ENCODE measurements at regions not wholly inside any gene's neighbourhood (a gene's known extent, or its start where the extent isn't known, plus 50 kb on each side); places are given as distances from the start of the nearest gene placed in this dataset.

DNA sequence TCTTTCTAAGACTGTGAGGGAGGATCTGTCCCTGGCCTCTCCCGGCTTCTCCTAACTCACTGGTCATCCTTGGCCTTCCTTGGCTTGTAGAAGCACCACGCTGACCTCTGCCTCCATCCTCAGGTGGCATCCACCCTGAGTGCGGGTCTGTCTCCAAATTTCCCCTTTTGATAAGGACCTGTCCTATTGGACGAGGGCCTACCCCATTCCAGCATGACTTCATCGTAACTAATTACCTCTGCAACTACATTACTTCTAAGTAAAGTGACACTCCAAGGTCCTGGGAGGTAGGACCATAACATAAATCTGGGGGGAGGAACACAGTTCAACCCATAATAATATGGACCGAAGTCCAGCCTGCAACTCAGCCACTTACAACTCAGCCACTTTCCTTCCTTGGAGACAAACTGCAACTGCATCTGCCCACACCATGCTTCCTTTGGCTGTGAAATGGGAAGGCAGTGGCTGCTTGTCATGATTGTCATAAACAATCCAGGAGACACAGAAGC lies 229.6 kb upstream of the DIO3 start:
- TF ChIP-seq, protein P1, sequence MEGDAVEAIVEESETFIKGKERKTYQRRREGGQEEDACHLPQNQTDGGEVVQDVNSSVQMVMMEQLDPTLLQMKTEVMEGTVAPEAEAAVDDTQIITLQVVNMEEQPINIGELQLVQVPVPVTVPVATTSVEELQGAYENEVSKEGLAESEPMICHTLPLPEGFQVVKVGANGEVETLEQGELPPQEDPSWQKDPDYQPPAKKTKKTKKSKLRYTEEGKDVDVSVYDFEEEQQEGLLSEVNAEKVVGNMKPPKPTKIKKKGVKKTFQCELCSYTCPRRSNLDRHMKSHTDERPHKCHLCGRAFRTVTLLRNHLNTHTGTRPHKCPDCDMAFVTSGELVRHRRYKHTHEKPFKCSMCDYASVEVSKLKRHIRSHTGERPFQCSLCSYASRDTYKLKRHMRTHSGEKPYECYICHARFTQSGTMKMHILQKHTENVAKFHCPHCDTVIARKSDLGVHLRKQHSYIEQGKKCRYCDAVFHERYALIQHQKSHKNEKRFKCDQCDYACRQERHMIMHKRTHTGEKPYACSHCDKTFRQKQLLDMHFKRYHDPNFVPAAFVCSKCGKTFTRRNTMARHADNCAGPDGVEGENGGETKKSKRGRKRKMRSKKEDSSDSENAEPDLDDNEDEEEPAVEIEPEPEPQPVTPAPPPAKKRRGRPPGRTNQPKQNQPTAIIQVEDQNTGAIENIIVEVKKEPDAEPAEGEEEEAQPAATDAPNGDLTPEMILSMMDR (IDR thresholded peaks at IDR 0.05): no peak
- TF ChIP-seq ZFX (IDR thresholded peaks at IDR 0.05; ENCODE audit: borderline replicate concordance): no peak

Data from 22Rv1 (cell line).